ENCODE measurements at regions not wholly inside any gene's neighbourhood (a gene's known extent, or its start where the extent isn't known, plus 50 kb on each side); places are given as distances from the start of the nearest gene placed in this dataset.

GRCh38 chr5:174307656-174308271 is 262.3 kb downstream of the NSG2 start:
- no peak for DNase-seq
- H3K4me1 Mint-ChIP-seq, result peaks cover 0 to 7% (median 5%) of the 10 kb centered on the region in 3 donors
- H3K36me3 Mint-ChIP-seq, result no peaks in the 10 kb centered on the region
- H3K4me3 ChIP-seq (ENCODE audit: low read length), result no peak overlapping the region
- no peak overlapping the region for H3K4me3 Mint-ChIP-seq
- no peaks in the 10 kb centered on the region for H3K27me3 ChIP-seq (ENCODE audit: insufficient read depth, low read length, poor library complexity, severe bottlenecking)
- no peaks in the 10 kb centered on the region for H3K4me1 ChIP-seq (ENCODE audit: insufficient read depth, low read length)
- H3K27me3 Mint-ChIP-seq, result peaks cover 8 to 14% of the 10 kb centered on the region in 2 donors
- no peaks in the 10 kb centered on the region for H3K9me3 ChIP-seq (ENCODE audit: low read length)
- H3K9me3 Mint-ChIP-seq, result peaks cover 0 to 2% (median 2%) of the 10 kb centered on the region in 5 donors
- H3K27ac ChIP-seq (ENCODE audit: low read depth, low read length), result no peak overlapping the region
- CTCF ChIA-PET, result no interaction called here
- H3K27ac Mint-ChIP-seq, result no peak overlapping the region
- H3K36me3 ChIP-seq (ENCODE audit: insufficient read depth, low read length), result no peaks in the 10 kb centered on the region
- POLR2A ChIA-PET, result no interaction called here

GRCh38 chr5:174309131-174309795 is 263.8 kb downstream of the NSG2 start:
- H3K27ac ChIP-seq (ENCODE audit: low read depth, low read length), result no peak overlapping the region
- H3K4me1 ChIP-seq (ENCODE audit: insufficient read depth, low read length), result no peaks in the 10 kb centered on the region
- H3K36me3 ChIP-seq (ENCODE audit: insufficient read depth, low read length), result no peaks in the 10 kb centered on the region
- DNase-seq, result no peak
- no peaks in the 10 kb centered on the region for H3K36me3 Mint-ChIP-seq
- ChIA-PET CTCF (no interaction called here), POLR2A (no interaction called here)
- peaks cover 8 to 23% of the 10 kb centered on the region in 2 donors for H3K27me3 Mint-ChIP-seq
- no peaks in the 10 kb centered on the region for H3K27me3 ChIP-seq (ENCODE audit: insufficient read depth, low read length, poor library complexity, severe bottlenecking)
- H3K27ac Mint-ChIP-seq, result no peak overlapping the region
- H3K9me3 ChIP-seq (ENCODE audit: low read length), result no peaks in the 10 kb centered on the region
- no peak overlapping the region for H3K4me3 ChIP-seq (ENCODE audit: low read length)
- peaks cover 0 to 2% (median 2%) of the 10 kb centered on the region in 5 donors for H3K9me3 Mint-ChIP-seq
- no peak overlapping the region for H3K4me3 Mint-ChIP-seq
- peaks cover 0 to 7% (median 5%) of the 10 kb centered on the region in 3 donors for H3K4me1 Mint-ChIP-seq

GRCh38 chr5:174310243-174310642 is 264.7 kb downstream of the NSG2 start:
- DNase-seq, result no peak
- Mint-ChIP-seq H3K9me3 (peaks cover 0 to 2% (median 2%) of the 10 kb centered on the region in 5 donors), H3K4me3 (no peak overlapping the region), H3K36me3 (no peaks in the 10 kb centered on the region), H3K4me1 (peaks cover 0 to 7% (median 5%) of the 10 kb centered on the region in 3 donors), H3K27ac (no peak overlapping the region), H3K27me3 (peaks cover 8 to 24% of the 10 kb centered on the region in 2 donors)
- Histone ChIP-seq H3K4me3 (ENCODE audit: low read length) (no peak overlapping the region), H3K27ac (ENCODE audit: low read depth, low read length) (no peak overlapping the region), H3K36me3 (ENCODE audit: insufficient read depth, low read length) (no peaks in the 10 kb centered on the region), H3K27me3 (ENCODE audit: insufficient read depth, low read length, poor library complexity, severe bottlenecking) (no peaks in the 10 kb centered on the region), H3K4me1 (ENCODE audit: insufficient read depth, low read length) (no peaks in the 10 kb centered on the region), H3K9me3 (ENCODE audit: low read length) (no peaks in the 10 kb centered on the region)
- ChIA-PET CTCF (no interaction called here), POLR2A (no interaction called here)

- DNase-seq, result no peak
- Mint-ChIP-seq H3K4me1 (peaks cover 0 to 7% (median 5%) of the 10 kb centered on the region in 3 donors), H3K9me3 (peaks cover 0 to 2% (median 2%) of the 10 kb centered on the region in 5 donors), H3K36me3 (no peaks in the 10 kb centered on the region), H3K4me3 (peak overlapping the region in 1 of 7 donors; percentile 70), H3K27me3 (peaks cover 5 to 28% of the 10 kb centered on the region in 2 donors), H3K27ac (no peak overlapping the region)
- no peaks in the 10 kb centered on the region for H3K4me1 ChIP-seq (ENCODE audit: insufficient read depth, low read length)
- no peaks in the 10 kb centered on the region for H3K36me3 ChIP-seq (ENCODE audit: insufficient read depth, low read length)
- CTCF ChIA-PET, result no interaction called here
- no peak overlapping the region for H3K4me3 ChIP-seq (ENCODE audit: low read length)
- no peaks in the 10 kb centered on the region for H3K27me3 ChIP-seq (ENCODE audit: insufficient read depth, low read length, poor library complexity, severe bottlenecking)
- POLR2A ChIA-PET, result no interaction called here
- H3K9me3 ChIP-seq (ENCODE audit: low read length), result no peaks in the 10 kb centered on the region
- H3K27ac ChIP-seq (ENCODE audit: low read depth, low read length), result no peak overlapping the region
Measured at GRCh38 chr5:174310706-174311105, 265.2 kb downstream of the NSG2 start.

- CTCF ChIA-PET, result interaction anchor here (1.5 kb wide), 1 partner anchor 15 kb away, joined by 3 read pairs; no protein-coding TSS in a partner anchor
Measured at GRCh38 chr5:174311121-174311520, 265.6 kb downstream of the NSG2 start.

GRCh38 chr5:174311531-174312269 is 266.2 kb downstream of the NSG2 start:
- ChIA-PET CTCF (interaction anchor here (0.7 to 1.5 kb wide), 2 partner anchors 8 to 16 kb away, joined by 3 read pairs; no protein-coding TSS in a partner anchor), POLR2A (no interaction called here)
- Mint-ChIP-seq H3K4me3 (no peak overlapping the region), H3K27ac (no peak overlapping the region), H3K9me3 (peaks cover 0 to 2% (median 0%) of the 10 kb centered on the region in 5 donors), H3K36me3 (no peaks in the 10 kb centered on the region), H3K4me1 (peaks cover 0 to 7% (median 5%) of the 10 kb centered on the region in 3 donors), H3K27me3 (peaks cover 5 to 28% of the 10 kb centered on the region in 2 donors)
- Histone ChIP-seq H3K27ac (ENCODE audit: low read depth, low read length) (no peak overlapping the region), H3K27me3 (ENCODE audit: insufficient read depth, low read length, poor library complexity, severe bottlenecking) (no peaks in the 10 kb centered on the region), H3K36me3 (ENCODE audit: insufficient read depth, low read length) (no peaks in the 10 kb centered on the region), H3K9me3 (ENCODE audit: low read length) (no peaks in the 10 kb centered on the region), H3K4me3 (ENCODE audit: low read length) (no peak overlapping the region), H3K4me1 (ENCODE audit: insufficient read depth, low read length) (no peaks in the 10 kb centered on the region)
- DNase-seq, result peak in 4 of 5 donors; percentile 8 to 36 (median 24)

More at GRCh38 chr5:174311121-174311520, 265.6 kb downstream of the NSG2 start:
- H3K36me3 Mint-ChIP-seq, result no peaks in the 10 kb centered on the region
- Histone ChIP-seq H3K27ac (ENCODE audit: low read depth, low read length) (no peak overlapping the region), H3K4me3 (ENCODE audit: low read length) (no peak overlapping the region), H3K9me3 (ENCODE audit: low read length) (no peaks in the 10 kb centered on the region), H3K27me3 (ENCODE audit: insufficient read depth, low read length, poor library complexity, severe bottlenecking) (no peaks in the 10 kb centered on the region), H3K36me3 (ENCODE audit: insufficient read depth, low read length) (no peaks in the 10 kb centered on the region), H3K4me1 (ENCODE audit: insufficient read depth, low read length) (no peaks in the 10 kb centered on the region)
- H3K4me1 Mint-ChIP-seq, result peaks cover 0 to 7% (median 5%) of the 10 kb centered on the region in 3 donors
- peaks cover 5 to 28% of the 10 kb centered on the region in 2 donors for H3K27me3 Mint-ChIP-seq
- no peak overlapping the region for H3K27ac Mint-ChIP-seq
- peak overlapping the region in 1 of 7 donors; percentile 70 for H3K4me3 Mint-ChIP-seq
- POLR2A ChIA-PET, result no interaction called here
- DNase-seq, result no peak
- peaks cover 0 to 2% (median 0%) of the 10 kb centered on the region in 5 donors for H3K9me3 Mint-ChIP-seq

GRCh38 chr5:174312270-174312617 is 266.7 kb downstream of the NSG2 start:
- no peak overlapping the region for H3K27ac Mint-ChIP-seq

GRCh38 chr5:174312641-174313040 is 267.1 kb downstream of the NSG2 start:
- H3K4me1 ChIP-seq (ENCODE audit: insufficient read depth, low read length), result no peaks in the 10 kb centered on the region
- ChIA-PET CTCF (interaction anchor here (1.5 kb wide), 1 partner anchor 17 kb away, joined by 3 read pairs; no protein-coding TSS in a partner anchor), POLR2A (no interaction called here)
- DNase-seq, result no peak
- Mint-ChIP-seq H3K9me3 (peaks cover 0 to 2% (median 0%) of the 10 kb centered on the region in 5 donors), H3K27me3 (peaks cover 5 to 28% of the 10 kb centered on the region in 2 donors), H3K36me3 (no peaks in the 10 kb centered on the region), H3K27ac (no peak overlapping the region), H3K4me1 (peaks cover 0 to 7% (median 5%) of the 10 kb centered on the region in 3 donors), H3K4me3 (peak overlapping the region in 2 of 7 donors; percentile 41 to 49)
- H3K4me3 ChIP-seq (ENCODE audit: low read length), result no peak overlapping the region
- H3K9me3 ChIP-seq (ENCODE audit: low read length), result no peaks in the 10 kb centered on the region
- H3K36me3 ChIP-seq (ENCODE audit: insufficient read depth, low read length), result no peaks in the 10 kb centered on the region
- no peaks in the 10 kb centered on the region for H3K27me3 ChIP-seq (ENCODE audit: insufficient read depth, low read length, poor library complexity, severe bottlenecking)
- no peak overlapping the region for H3K27ac ChIP-seq (ENCODE audit: low read depth, low read length)

More at GRCh38 chr5:174312270-174312617, 266.7 kb downstream of the NSG2 start:
- Mint-ChIP-seq H3K4me1 (peaks cover 0 to 7% (median 5%) of the 10 kb centered on the region in 3 donors), H3K36me3 (no peaks in the 10 kb centered on the region), H3K9me3 (peaks cover 0 to 2% (median 0%) of the 10 kb centered on the region in 5 donors), H3K4me3 (no peak overlapping the region), H3K27me3 (peaks cover 5 to 28% of the 10 kb centered on the region in 2 donors)
- Histone ChIP-seq H3K9me3 (ENCODE audit: low read length) (no peaks in the 10 kb centered on the region), H3K27ac (ENCODE audit: low read depth, low read length) (no peak overlapping the region), H3K36me3 (ENCODE audit: insufficient read depth, low read length) (no peaks in the 10 kb centered on the region), H3K4me3 (ENCODE audit: low read length) (no peak overlapping the region), H3K4me1 (ENCODE audit: insufficient read depth, low read length) (no peaks in the 10 kb centered on the region), H3K27me3 (ENCODE audit: insufficient read depth, low read length, poor library complexity, severe bottlenecking) (no peaks in the 10 kb centered on the region)
- ChIA-PET POLR2A (no interaction called here), CTCF (interaction anchor here (0.7 to 1.5 kb wide), 2 partner anchors 9 to 16 kb away, joined by 3 read pairs; no protein-coding TSS in a partner anchor)
- DNase-seq, result no peak
